Epithelial cell of esophagus (primary cell): ENCODE measurements at regions not wholly inside any gene's neighbourhood (a gene's known extent, or its start where the extent isn't known, plus 50 kb on each side); places are given as distances from the start of the nearest gene placed in this dataset.
"Not testable (repeated sequence)": the region's sequence is repeated elsewhere in the genome, so short reads cannot be mapped to it uniquely, and the experiment has no call there.

Source experiments
- DNase-seq: peaks from one replicate; pipeline ENCODE4 v3.0.0; 2010; ENCODE audit warnings: low read depth
- H3K4me3 ChIP-seq: 2 replicates; pipeline ENCODE4 v1.5.1; 2011; ENCODE audit warnings: mild to moderate bottlenecking, low read length, control low read depth
- TF ChIP-seq, protein P1 (sequence below): IDR thresholded peaks from 2 replicates; pipeline ENCODE4 v1.5.1; 2011; ENCODE audit warnings: low read depth, mild to moderate bottlenecking, low read length, control low read depth, inconsistent platforms; ENCODE audit not compliant: insufficient read depth; ENCODE audit errors: missing control alignments

- TF ChIP-seq, protein P1, sequence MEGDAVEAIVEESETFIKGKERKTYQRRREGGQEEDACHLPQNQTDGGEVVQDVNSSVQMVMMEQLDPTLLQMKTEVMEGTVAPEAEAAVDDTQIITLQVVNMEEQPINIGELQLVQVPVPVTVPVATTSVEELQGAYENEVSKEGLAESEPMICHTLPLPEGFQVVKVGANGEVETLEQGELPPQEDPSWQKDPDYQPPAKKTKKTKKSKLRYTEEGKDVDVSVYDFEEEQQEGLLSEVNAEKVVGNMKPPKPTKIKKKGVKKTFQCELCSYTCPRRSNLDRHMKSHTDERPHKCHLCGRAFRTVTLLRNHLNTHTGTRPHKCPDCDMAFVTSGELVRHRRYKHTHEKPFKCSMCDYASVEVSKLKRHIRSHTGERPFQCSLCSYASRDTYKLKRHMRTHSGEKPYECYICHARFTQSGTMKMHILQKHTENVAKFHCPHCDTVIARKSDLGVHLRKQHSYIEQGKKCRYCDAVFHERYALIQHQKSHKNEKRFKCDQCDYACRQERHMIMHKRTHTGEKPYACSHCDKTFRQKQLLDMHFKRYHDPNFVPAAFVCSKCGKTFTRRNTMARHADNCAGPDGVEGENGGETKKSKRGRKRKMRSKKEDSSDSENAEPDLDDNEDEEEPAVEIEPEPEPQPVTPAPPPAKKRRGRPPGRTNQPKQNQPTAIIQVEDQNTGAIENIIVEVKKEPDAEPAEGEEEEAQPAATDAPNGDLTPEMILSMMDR = no peak
- no peak overlapping the region for H3K4me3 ChIP-seq
Measured at GRCh38 chr5:57884346-57885102, 401.9 kb upstream of the ACTBL2 start.

DNA sequence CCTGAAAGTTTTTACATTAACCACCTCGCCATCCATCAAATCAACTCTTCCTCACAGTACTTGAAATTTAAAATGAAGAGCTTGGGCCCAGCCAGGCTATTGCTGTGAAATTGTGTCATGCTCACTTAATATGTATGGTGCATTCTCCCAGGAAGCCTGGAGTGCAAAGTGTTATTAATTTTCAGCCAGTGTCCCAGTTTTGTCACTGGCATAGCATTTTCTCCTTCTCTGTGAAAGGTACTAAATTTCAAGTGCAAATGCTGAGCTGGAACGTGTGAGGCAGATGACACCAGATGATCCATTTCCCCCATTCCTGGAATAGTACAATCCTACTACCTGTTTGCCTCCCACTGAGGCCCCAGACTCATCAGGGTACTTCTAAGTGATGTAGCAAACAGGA lies 397.6 kb upstream of the ACTBL2 start:
- TF ChIP-seq, protein P1 = no peak
- no peak for DNase-seq
- H3K4me3 ChIP-seq = no peak overlapping the region

More at GRCh38 chr5:57884346-57885102, 401.9 kb upstream of the ACTBL2 start:
- DNase-seq = no peak

GRCh38 chr5:57878301-57878722 lies 395.7 kb upstream of the ACTBL2 start:
- TF ChIP-seq, protein P1 = no peak
- DNase-seq = no peak
- H3K4me3 ChIP-seq = no peak overlapping the region

- H3K4me3 ChIP-seq = no peak overlapping the region
- TF ChIP-seq, protein P1 = no peak
- DNase-seq = peak; percentile 59
Measured at GRCh38 chr5:57871496-57871895, 388.9 kb upstream of the ACTBL2 start.

DNA sequence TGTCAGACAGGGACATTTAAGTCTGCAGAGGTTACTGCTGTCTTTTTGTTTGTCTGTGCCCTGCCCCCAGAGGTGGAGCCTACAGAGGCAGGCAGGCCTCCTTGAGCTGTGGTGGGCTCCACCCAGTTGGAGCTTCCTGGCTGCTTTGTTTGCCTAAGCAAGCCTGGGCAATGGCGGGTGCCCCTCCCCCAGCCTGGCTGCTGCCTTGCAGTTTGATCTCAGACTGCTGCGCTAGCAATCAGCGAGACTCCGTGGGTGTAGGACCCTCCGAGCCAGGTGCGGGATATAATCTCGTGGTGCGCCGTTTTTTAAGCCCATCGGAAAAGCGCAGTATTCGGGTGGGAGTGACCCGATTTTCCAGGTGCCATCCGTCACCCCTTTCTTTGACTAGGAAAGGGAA lies 387.7 kb upstream of the ACTBL2 start:
- DNase-seq, H3K4me3 ChIP-seq: not testable (repeated sequence)

DNA sequence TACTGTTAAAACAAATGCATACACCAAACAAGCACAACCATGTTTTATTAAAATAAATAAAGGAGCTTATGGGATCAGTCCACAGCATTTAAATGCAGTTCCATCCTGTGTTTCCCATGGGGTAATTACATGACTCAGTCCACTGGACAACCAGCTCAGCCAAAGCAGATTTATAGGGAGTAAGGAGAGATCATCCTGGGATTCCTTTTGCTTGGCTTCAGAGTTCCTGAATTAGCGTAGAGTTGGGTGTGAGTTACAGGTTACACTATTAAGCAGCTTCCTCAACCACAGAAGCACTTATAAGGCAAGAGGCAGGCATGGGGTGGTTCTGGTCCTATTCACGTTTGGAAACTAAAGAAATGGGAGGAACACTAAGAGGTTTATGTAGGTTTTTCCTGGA lies 381.1 kb upstream of the ACTBL2 start:
- TF ChIP-seq, protein P1 = no peak
- no peak overlapping the region for H3K4me3 ChIP-seq
- peak; percentile 71 for DNase-seq

GRCh38 chr5:57862942-57863341 lies 380.3 kb upstream of the ACTBL2 start:
- no peak overlapping the region for H3K4me3 ChIP-seq
- TF ChIP-seq, protein P1 = no peak
- no peak for DNase-seq
